ENCODE measurements at regions not wholly inside any gene's neighbourhood (a gene's known extent, or its start where the extent isn't known, plus 50 kb on each side); places are given as distances from the start of the nearest gene placed in this dataset.

DNA sequence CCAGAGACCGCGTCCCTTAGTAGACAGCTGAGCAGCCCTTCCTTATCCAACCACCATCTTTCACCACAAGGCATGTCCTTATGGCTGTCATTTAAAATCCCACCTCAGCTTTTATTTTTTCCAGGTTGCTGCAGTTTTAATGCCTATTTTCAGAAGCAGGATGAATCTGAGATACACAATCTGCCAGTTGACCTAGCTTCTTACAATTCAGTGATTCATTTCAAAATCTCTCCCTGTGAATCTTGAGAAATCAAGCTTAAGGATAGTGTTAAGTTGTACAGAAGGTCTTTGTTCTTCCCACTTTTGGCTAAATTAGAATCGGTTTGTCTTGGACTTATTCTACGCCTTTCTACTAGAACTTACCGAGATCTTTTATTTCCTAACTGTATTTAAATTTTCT, 522.3 kb upstream of the CFAP20DC start:
- no peak for ATAC-seq
- Histone ChIP-seq H2AFZ (no peak overlapping the region), H4K20me1 (replicated peaks; ENCODE audit: insufficient read depth) (no peaks in the 10 kb centered on the region), H3K9me2 (ENCODE audit: insufficient read depth) (no peaks in the 10 kb centered on the region), H3K4me3 (no peak overlapping the region), H3K4me1 (ENCODE audit: insufficient read depth) (no peaks in the 10 kb centered on the region), H3K36me3 (ENCODE audit: insufficient read depth) (no peaks in the 10 kb centered on the region), H3F3A (replicated peaks; ENCODE audit: low read depth) (no peaks in the 10 kb centered on the region), H3K4me2 (no peak overlapping the region), H3K27me3 (ENCODE audit: insufficient read depth) (no peaks in the 10 kb centered on the region), H3K79me2 (replicated peaks; ENCODE audit: insufficient read depth) (no peaks in the 10 kb centered on the region), H3K27ac (ENCODE audit: low read depth) (no peak overlapping the region)
- no peak for DNase-seq (ENCODE audit: low spot score)
- TF ChIP-seq, protein P1, sequence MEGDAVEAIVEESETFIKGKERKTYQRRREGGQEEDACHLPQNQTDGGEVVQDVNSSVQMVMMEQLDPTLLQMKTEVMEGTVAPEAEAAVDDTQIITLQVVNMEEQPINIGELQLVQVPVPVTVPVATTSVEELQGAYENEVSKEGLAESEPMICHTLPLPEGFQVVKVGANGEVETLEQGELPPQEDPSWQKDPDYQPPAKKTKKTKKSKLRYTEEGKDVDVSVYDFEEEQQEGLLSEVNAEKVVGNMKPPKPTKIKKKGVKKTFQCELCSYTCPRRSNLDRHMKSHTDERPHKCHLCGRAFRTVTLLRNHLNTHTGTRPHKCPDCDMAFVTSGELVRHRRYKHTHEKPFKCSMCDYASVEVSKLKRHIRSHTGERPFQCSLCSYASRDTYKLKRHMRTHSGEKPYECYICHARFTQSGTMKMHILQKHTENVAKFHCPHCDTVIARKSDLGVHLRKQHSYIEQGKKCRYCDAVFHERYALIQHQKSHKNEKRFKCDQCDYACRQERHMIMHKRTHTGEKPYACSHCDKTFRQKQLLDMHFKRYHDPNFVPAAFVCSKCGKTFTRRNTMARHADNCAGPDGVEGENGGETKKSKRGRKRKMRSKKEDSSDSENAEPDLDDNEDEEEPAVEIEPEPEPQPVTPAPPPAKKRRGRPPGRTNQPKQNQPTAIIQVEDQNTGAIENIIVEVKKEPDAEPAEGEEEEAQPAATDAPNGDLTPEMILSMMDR (conservative IDR thresholded peaks at IDR 0.05; ENCODE audit: low read depth in 2 of 2), result no peak
- no peak for TF ChIP-seq EZH2phosphoT487 (IDR thresholded peaks at IDR 0.05; ENCODE audit: unreplicated experiment)
- TF ChIP-seq, protein P2, sequence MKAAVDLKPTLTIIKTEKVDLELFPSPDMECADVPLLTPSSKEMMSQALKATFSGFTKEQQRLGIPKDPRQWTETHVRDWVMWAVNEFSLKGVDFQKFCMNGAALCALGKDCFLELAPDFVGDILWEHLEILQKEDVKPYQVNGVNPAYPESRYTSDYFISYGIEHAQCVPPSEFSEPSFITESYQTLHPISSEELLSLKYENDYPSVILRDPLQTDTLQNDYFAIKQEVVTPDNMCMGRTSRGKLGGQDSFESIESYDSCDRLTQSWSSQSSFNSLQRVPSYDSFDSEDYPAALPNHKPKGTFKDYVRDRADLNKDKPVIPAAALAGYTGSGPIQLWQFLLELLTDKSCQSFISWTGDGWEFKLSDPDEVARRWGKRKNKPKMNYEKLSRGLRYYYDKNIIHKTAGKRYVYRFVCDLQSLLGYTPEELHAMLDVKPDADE (IDR thresholded peaks at IDR 0.05), result no peak
- no peak for TF ChIP-seq JUNB (IDR thresholded peaks at IDR 0.05; ENCODE audit: unreplicated experiment)
- no peak for TF ChIP-seq CREB1 (CRISPR knock-in tag; IDR thresholded peaks at IDR 0.05; ENCODE audit: low read depth)
- Mint-ChIP-seq H3K9me3 (no peaks in the 10 kb centered on the region; the same call in 2 of the 3 replicates), H3K27ac (no peak overlapping the region), H3K4me1 (no peaks in the 10 kb centered on the region; the same call in 2 of the 3 replicates), H3K36me3 (ENCODE audit: low read depth) (no peaks in the 10 kb centered on the region), H3K4me3 (no peak overlapping the region), H3K27me3 (ENCODE audit: insufficient read depth, low read depth, poor library complexity) (peaks cover 3% of the 10 kb centered on the region)

DNA sequence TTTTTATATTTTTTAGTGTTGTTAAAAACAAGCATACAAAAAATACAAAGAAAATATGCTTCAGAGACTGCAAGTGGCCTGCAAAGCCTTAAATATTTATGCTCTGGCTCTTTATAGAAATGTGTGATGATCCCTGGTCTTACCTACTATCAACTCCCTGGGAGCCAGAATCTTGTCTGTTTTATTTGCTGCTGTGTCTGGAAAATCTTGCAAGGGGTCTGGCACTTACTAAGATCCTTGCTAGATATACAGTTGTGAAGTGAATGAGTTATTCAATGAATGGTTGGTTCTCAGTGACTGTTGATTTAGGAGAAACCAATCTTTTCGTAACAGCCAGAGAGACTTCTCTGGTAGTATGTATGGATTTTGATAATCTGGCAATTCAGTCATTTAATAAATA, 521.0 kb upstream of the CFAP20DC start:
- no peaks in the 10 kb centered on the region; the same call in 2 of the 3 replicates for H3K4me1 Mint-ChIP-seq
- H3K9me2 ChIP-seq (ENCODE audit: insufficient read depth), result no peaks in the 10 kb centered on the region
- no peak for ATAC-seq
- no peak overlapping the region for H3K27ac Mint-ChIP-seq
- no peaks in the 10 kb centered on the region for H3F3A ChIP-seq (replicated peaks; ENCODE audit: low read depth)
- no peaks in the 10 kb centered on the region; the same call in 2 of the 3 replicates for H3K9me3 Mint-ChIP-seq
- H3K36me3 ChIP-seq (ENCODE audit: insufficient read depth), result no peaks in the 10 kb centered on the region
- H3K79me2 ChIP-seq (replicated peaks; ENCODE audit: insufficient read depth), result no peaks in the 10 kb centered on the region
- no peaks in the 10 kb centered on the region for H3K4me1 ChIP-seq (ENCODE audit: insufficient read depth)
- no peak overlapping the region for H3K4me2 ChIP-seq
- no peak for DNase-seq (ENCODE audit: low spot score)
- H4K20me1 ChIP-seq (replicated peaks; ENCODE audit: insufficient read depth), result no peaks in the 10 kb centered on the region
- H3K36me3 Mint-ChIP-seq (ENCODE audit: low read depth), result no peaks in the 10 kb centered on the region
- no peak overlapping the region for H3K4me3 ChIP-seq
- no peak overlapping the region for H3K4me3 Mint-ChIP-seq
- no peak overlapping the region for H2AFZ ChIP-seq
- peaks cover 3% of the 10 kb centered on the region for H3K27me3 Mint-ChIP-seq (ENCODE audit: insufficient read depth, low read depth, poor library complexity)
- no peaks in the 10 kb centered on the region for H3K27me3 ChIP-seq (ENCODE audit: insufficient read depth)
- no peak overlapping the region for H3K27ac ChIP-seq (ENCODE audit: low read depth)
- TF ChIP-seq, protein P3, sequence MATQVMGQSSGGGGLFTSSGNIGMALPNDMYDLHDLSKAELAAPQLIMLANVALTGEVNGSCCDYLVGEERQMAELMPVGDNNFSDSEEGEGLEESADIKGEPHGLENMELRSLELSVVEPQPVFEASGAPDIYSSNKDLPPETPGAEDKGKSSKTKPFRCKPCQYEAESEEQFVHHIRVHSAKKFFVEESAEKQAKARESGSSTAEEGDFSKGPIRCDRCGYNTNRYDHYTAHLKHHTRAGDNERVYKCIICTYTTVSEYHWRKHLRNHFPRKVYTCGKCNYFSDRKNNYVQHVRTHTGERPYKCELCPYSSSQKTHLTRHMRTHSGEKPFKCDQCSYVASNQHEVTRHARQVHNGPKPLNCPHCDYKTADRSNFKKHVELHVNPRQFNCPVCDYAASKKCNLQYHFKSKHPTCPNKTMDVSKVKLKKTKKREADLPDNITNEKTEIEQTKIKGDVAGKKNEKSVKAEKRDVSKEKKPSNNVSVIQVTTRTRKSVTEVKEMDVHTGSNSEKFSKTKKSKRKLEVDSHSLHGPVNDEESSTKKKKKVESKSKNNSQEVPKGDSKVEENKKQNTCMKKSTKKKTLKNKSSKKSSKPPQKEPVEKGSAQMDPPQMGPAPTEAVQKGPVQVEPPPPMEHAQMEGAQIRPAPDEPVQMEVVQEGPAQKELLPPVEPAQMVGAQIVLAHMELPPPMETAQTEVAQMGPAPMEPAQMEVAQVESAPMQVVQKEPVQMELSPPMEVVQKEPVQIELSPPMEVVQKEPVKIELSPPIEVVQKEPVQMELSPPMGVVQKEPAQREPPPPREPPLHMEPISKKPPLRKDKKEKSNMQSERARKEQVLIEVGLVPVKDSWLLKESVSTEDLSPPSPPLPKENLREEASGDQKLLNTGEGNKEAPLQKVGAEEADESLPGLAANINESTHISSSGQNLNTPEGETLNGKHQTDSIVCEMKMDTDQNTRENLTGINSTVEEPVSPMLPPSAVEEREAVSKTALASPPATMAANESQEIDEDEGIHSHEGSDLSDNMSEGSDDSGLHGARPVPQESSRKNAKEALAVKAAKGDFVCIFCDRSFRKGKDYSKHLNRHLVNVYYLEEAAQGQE (IDR thresholded peaks at IDR 0.05; ENCODE audit: unreplicated experiment), result no peak
- TF ChIP-seq POLR2AphosphoS5 (IDR thresholded peaks at IDR 0.05; ENCODE audit: low read depth), result no peak
- TF ChIP-seq NANOG (IDR thresholded peaks at IDR 0.05; ENCODE audit: borderline replicate concordance), result no peak
- no peak for TF ChIP-seq EZH2 (IDR thresholded peaks at IDR 0.05; ENCODE audit: low read depth, unreplicated experiment)
- TF ChIP-seq EZH2phosphoT487 (IDR thresholded peaks at IDR 0.05; ENCODE audit: unreplicated experiment), result no peak
- no peak for TF ChIP-seq CREB1 (CRISPR knock-in tag; IDR thresholded peaks at IDR 0.05; ENCODE audit: low read depth)
- TF ChIP-seq ZNF331 (CRISPR knock-in tag; IDR thresholded peaks at IDR 0.05; ENCODE audit: low read depth), result no peak
- no peak for TF ChIP-seq STAT1 (IDR thresholded peaks at IDR 0.05; ENCODE audit: unreplicated experiment)
- TF ChIP-seq JUNB (IDR thresholded peaks at IDR 0.05; ENCODE audit: unreplicated experiment), result no peak
- TF ChIP-seq, protein P1 (conservative IDR thresholded peaks at IDR 0.05; ENCODE audit: low read depth in 2 of 2), result no peak
- TF ChIP-seq, protein P2 (IDR thresholded peaks at IDR 0.05), result no peak
